ENCODE measurements at regions not wholly inside any gene's neighbourhood (a gene's known extent, or its start where the extent isn't known, plus 50 kb on each side); places are given as distances from the start of the nearest gene placed in this dataset.

- DNase-seq (ENCODE audit: low read depth) = no peak
- H3K4me3 ChIP-seq (ENCODE audit: low read depth, low read length) = no peak overlapping the region
- TF ChIP-seq CTCF (IDR thresholded peaks at IDR 0.05; ENCODE audit: insufficient read depth, low read depth, low read length, missing control alignments) = no peak
Observed at GRCh38 chr4:89653012-89653411, 183.9 kb downstream of the SNCA start.

- H3K4me3 ChIP-seq (ENCODE audit: low read depth, low read length) = no peak overlapping the region
- DNase-seq (ENCODE audit: low read depth) = no peak
- no peak for TF ChIP-seq CTCF (IDR thresholded peaks at IDR 0.05; ENCODE audit: insufficient read depth, low read depth, low read length, missing control alignments)
Observed at GRCh38 chr4:89645482-89645881, 191.5 kb downstream of the SNCA start.

- H3K4me3 ChIP-seq (ENCODE audit: low read depth, low read length) = no peak overlapping the region
- no peak for TF ChIP-seq CTCF (IDR thresholded peaks at IDR 0.05; ENCODE audit: insufficient read depth, low read depth, low read length, missing control alignments)
- DNase-seq (ENCODE audit: low read depth) = no peak
Observed at GRCh38 chr4:89641367-89641687, 195.6 kb downstream of the SNCA start.

- peak; percentile 10 for TF ChIP-seq CTCF (IDR thresholded peaks at IDR 0.05; ENCODE audit: insufficient read depth, low read depth, low read length, missing control alignments)
- H3K4me3 ChIP-seq (ENCODE audit: low read depth, low read length) = no peak overlapping the region
- DNase-seq (ENCODE audit: low read depth) = no peak
Observed at GRCh38 chr4:89640620-89641366, 196.2 kb downstream of the SNCA start.

GRCh38 chr4:89639395-89639794 lies 197.6 kb downstream of the SNCA start:
- H3K4me3 ChIP-seq (ENCODE audit: low read depth, low read length) = no peak overlapping the region
- no peak for TF ChIP-seq CTCF (IDR thresholded peaks at IDR 0.05; ENCODE audit: insufficient read depth, low read depth, low read length, missing control alignments)
- DNase-seq (ENCODE audit: low read depth) = no peak

GRCh38 chr4:89625599-89626293 lies 211.2 kb downstream of the SNCA start:
- DNase-seq (ENCODE audit: low read depth) = no peak
- no peak for TF ChIP-seq CTCF (IDR thresholded peaks at IDR 0.05; ENCODE audit: insufficient read depth, low read depth, low read length, missing control alignments)
- no peak overlapping the region for H3K4me3 ChIP-seq (ENCODE audit: low read depth, low read length)

Data from GM12865 (cell line).